NCI-H2227 (cell line): ENCODE measurements at regions not wholly inside any gene's neighbourhood (a gene's known extent, or its start where the extent isn't known, plus 50 kb on each side); places are given as distances from the start of the nearest gene placed in this dataset.

Source experiments
- DNase-seq: peaks from one replicate; lab custom pipeline; 2025; ENCODE audit not compliant: unreplicated experiment; lab: John Stamatoyannopoulos, UW

DNA sequence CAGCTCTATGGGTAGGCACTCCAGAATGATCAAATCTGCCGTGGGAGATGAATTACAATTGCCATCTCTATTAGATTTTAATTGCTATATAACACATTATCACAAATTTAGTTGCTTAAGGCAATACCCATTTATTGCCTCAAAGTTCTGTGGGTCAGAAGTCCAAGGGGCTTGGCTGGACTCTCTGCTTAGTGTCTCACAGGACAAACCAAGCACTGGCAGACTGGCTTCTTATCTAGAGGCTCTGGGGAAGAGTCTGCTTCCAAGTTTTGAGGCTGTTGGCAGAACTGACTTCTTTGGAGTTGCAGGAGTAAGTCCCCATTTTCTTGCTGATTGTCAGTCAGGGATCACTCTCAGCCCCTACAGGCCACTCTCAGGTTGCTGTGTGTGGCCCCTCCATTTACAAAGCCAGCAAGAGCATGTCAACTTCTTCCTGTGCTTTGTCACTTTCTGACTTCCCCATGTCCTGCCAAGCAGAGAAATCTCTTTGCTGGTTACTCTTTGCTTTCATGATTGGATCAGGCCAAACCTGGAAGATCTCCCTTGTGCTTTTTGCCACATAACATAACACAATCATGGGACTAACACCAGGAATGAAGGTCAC lies 93.5 kb upstream of the PRICKLE2 start:
- no peak for DNase-seq

DNA sequence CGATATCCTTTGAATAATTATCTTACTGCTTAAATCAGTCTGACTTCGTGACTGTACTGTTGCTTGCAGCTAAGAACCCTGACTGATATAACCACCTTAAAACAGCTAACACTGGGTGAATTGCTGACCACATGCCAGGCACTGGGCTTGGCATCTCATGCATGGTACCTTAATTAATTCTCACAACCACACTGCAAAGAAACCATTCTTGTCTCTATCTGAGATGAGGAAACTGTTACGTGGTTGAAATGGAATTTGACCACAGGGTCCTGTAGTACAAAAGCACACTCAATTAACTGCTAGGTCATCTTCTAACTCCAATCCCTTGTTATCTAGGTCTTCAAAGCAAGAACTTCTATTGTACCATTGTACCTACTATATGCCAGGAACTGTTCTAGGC lies 92.7 kb upstream of the PRICKLE2 start:
- no peak for DNase-seq

DNA sequence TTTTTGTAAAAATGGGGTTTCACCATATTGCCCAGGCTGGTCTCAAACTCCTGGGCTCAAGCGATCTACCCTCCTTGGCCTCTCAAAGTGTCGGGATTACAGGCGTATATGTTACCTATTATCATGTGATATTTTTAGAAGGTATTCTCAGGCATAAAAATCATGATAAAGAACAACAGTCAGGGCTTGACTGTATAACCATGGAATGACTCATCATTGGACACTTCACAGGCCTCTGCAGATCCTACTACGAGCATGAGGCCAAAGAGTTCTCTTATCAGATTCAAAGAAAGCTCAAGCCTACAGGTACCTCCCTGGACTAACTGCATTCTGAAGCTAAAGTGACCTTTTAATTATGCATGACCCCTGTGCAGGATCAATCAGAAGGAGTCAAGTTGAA lies 91.7 kb upstream of the PRICKLE2 start:
- DNase-seq = no peak

DNA sequence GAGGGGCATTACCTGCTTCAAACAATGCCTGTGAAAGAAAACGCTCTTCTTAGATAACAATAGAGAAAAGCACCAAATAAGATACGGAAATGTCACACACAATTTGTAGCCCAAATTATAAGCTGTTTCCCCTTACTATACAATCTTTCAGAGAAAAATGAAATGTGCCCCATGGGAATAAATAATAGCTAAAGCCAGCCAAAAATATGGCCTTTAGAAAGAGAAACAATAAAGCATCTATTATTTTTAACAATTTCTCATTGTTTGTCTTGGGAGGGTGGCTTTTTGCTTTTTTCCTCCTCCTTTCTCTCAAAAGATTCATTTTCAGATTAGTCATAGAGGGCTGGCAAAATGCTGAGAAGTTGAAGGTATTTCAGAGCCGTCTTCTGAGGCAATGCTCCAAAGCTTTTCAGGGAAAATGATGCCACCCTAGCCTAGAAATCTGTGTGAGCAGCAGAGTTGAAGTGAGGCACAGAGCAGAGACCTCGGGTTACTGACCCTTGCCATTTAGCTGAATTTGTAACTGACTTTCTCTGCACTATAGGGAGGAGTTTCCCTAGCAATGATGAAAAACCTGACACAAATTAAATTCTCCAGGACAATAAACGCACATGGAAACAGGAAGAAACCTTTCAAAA lies 86.3 kb upstream of the PRICKLE2 start:
- peak; percentile 39 for DNase-seq

DNA sequence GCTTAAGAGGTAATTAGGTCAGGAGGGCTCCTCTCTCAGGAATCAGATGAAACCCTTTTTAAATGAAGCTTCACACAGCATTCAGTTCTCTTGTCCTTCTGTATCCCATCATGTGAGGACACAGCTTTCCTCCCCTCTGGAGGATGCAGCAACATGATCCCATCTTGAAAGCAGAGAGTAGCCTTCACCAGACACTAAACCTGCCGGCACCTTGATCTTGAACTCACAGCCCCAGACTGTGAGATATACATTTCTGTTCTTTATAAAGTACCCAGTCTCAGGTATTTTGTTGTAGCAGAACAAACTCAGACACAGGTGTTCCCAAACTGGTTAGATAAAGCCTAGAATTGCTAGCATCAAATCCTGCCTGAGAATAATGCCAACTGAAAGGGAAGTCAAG lies 83.7 kb upstream of the PRICKLE2 start:
- DNase-seq = no peak

DNA sequence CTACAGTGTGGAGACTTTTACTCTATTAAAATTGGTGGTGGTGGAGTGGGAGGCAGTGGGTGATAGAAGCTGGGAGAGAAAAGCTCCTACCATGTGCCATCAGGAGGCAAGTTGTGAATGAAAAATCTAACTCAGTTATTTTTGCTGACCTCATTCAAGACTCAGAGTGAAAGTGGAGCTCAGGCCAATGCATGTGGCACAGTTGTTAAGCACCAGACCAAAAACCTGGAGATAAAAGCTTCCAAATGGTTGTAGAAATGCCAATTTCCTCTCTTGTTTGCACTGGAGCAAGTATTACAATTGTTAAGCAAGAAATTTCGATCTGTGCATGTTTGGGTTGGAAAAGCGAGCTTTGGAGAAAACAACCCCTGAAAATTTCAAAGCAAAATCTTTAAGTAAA lies 81.5 kb upstream of the PRICKLE2 start:
- DNase-seq = no peak

DNA sequence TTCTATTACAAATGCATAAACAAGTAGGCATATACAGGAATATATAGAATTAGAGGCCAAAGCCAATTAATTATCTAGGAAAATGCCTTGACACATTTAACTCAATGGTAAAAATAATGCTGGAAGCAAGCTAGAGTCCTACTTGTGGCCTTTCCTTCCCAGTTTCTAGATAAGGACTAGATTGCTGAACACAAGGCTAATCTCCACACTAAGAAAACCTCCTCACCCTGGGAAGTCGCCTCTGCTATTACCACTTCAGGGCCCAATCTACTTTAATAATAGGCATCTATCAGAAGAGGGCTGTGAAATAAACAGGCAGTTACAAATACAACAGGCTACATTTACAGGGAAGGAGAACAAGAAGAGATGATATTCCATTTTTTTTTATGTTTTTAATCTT lies 80.5 kb upstream of the PRICKLE2 start:
- peak; percentile 56 for DNase-seq

DNA sequence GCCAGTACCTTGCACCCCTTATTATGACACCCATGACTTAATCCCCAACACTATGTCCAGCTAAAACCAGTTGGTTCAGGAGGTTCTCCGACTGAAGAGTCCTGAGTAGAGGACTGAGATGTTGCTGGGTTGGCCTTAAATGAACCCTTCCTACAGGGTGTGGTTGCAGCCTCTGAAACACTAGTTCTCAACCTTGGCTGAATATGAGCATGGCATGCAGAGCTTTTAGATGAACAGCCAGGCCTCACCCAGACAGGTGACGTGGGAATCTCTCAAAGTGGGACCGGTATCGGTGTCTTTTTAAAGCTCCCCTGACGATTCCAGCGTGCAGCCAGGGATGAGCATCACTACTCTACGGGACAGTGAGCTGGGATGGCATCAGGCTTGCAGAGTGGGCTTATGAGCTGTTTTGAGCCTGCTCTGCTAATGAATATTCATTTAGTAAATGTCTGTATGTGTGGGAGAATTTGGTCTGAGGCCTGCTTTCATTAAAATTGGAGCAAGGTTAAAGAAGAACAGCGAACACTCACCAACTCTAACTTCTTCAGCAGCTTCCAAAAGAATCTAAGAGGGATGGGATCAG lies 79.7 kb upstream of the PRICKLE2 start:
- no peak for DNase-seq

DNA sequence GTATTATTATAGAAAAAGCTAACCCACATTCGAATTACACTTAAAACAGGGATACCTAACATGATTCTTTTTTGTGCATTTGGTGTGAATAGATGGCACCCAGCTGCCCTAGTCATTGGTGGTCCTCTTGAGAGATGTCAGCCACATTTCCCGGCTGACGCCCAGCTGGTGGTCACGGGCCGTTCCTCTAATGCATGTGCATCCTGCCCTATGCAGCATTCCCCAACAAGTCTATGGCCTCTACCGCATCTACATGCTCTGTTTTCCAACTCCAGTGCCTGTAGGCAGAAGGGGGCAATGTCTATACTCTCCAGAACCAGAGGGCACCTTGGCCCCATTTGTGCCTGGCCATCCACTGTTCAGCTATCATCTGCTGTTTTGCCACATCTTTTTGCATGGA lies 78.6 kb upstream of the PRICKLE2 start:
- no peak for DNase-seq

DNA sequence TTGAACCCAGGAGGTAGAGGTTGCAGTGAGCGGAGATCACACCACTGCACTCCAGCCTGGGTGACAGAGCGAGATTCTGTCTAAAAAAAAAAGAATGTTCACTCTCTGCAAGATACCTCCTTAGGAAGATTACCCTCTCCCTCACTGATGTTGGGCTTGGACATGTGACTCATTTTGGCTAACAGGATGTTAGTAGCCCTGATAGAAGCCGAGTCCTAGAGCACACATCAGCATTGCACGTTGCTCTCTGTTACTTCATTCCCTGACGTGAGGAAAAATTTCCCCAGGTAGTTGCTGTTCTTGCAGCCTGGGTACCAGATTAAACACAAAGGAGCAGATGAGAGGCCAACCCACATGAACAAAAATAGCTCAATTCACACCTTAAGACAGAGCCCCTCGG lies 78.1 kb upstream of the PRICKLE2 start:
- DNase-seq = no peak

DNA sequence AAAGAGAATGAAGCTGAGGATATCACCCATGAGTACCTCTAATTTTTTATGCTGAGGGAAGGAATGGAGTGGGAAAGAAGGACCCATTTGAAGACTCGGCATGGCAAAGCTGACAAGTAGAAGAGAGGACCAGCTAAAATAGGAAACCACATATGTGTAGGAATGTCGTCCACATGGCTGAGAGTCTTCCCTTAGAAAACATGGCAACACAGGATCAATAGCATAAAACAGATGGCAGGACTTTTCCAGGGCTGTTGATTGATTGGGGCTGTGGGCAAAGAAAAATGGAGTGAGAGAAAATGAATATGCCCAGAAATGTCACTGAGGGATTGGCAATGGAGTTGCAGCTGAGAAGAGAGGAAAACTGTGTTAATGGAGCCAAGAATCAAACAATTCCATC lies 76.2 kb upstream of the PRICKLE2 start:
- DNase-seq = no peak

DNA sequence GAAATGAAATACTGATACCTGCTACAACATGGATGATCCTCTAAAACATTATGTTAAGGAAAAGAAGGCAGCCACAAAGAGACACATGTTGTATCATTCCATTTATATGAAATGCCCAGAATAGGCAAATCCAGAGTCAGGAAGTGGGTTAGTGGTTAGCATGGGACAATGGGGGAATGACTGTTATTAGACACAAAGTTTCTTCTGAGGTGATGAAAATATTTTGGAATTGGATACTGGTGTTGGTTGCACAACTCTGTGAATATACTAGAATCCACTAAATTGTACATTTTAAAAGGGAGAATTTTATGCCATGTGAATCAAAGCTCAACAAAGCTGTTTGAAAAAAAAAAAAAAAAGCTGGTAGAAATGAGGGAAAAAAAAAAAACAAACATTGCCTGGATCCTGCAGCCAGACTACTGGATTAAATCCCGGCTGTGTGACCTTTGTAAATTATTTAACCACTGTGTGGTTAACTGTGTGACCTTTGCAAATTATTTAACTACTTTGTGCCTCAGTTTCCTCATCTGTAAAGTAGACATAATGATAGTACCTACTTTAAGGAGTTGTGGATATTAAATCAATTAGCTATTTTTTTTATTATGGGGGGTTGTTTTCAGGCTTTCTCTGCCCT lies 75.6 kb upstream of the PRICKLE2 start:
- DNase-seq = no peak

DNA sequence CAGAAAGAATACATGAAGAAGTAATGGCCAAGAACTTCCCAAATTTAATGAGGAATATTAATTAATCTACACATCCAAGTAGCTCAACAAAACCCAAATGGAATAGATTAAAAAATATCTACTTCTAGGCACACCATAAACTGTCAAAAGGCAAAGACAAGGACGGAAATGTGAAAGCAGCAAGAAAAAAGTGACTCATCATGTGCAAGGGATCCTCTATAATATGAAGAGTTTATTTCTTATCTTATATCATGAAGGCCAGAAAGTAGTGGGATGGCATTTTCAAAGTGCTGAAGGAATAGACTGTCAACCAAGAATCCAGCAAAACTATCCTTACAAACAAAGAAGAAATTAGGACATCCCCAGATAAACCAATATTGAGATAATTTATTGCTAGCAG lies 73.9 kb upstream of the PRICKLE2 start:
- DNase-seq = no peak

DNA sequence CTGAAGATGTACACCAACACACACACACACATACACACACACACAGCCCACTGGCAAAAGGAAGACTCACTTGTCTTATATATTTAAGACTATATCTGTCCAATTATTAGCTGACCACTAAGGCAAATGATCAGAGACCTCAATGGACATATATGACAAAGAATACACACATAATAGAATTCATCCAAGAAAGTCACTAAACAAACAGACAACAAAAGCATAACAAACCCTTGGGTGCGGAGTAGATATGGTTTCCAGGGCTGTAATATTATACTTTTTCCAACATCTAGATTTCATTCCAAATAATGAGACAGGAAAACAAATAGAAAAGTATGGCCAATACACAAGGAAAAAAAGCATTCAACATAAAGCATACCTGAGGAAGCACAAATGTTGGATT lies 72.3 kb upstream of the PRICKLE2 start:
- DNase-seq = no peak

DNA sequence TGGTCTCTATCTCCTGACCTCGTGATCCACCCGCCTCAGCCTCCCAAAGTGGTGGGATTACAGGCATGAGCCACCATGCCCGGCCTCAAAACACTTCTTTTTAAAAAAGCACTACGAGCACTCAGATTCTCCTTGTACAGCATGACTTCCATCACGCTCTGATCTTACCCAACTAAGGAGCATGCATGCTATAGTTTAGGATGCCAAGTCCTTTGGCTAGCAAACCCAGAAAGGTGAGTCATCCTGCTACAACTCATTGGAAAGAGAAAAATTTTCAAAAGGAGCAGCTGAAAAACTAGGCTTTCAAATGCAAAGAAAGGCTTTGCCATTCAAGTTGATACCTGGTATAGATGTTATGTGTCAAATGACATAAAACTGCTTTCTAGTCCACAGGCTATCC lies 70.3 kb upstream of the PRICKLE2 start:
- DNase-seq = no peak

DNA sequence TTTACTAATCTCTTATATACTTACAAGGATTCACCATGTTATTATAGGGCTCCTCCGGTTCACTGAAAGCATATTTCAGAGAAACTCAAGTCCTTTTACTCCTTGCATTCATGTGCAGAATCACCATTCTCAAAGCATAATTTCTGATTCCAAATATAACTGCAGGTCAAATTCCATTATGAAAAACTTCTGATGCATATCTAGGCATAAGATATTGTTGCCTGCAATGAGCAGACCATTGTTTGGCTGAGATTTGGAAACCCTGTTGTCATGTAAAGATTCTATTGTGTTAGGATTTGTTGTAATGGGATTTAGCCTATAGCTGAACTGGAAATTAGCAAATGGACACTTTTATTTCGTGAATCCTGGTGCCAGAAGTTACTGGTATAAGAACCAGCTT lies 69.5 kb upstream of the PRICKLE2 start:
- no peak for DNase-seq

DNA sequence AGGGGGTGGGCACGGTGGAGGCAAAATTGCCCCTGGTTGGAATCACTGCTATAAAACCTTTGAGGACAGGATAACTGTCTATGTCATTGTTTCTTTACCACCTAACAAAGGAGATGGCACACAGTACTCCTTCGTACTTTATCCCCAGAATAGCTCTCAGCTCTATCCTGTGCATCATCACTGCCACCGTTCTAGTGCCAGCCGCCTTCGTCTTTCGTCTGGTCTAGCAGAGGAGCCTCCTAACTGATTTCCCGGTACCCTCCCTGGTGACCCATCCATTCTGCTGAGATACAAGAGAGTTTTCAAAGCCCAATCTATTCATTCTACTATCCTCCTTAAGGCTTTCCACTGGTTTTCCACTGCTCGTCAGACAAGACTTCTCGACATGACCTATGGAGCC lies 67.9 kb upstream of the PRICKLE2 start:
- no peak for DNase-seq

DNA sequence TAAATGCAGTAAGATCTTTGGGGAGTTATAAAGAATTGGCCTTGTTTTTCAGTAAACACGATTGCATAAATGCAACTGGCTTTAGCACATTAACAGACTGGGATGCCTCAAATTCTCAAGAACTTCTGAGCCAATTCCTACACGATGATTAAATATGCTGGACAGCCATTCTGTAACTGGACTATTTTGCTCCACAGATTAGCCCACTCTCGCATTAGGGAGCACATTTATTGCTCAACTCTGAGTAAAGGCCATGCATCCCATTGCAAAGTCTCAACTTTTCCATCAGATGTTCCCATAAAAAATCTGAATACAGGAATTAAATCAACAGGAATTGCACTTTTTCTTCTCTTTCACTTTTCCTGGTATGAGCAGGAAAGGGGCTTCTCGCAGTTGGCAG lies 66.7 kb upstream of the PRICKLE2 start:
- no peak for DNase-seq

DNA sequence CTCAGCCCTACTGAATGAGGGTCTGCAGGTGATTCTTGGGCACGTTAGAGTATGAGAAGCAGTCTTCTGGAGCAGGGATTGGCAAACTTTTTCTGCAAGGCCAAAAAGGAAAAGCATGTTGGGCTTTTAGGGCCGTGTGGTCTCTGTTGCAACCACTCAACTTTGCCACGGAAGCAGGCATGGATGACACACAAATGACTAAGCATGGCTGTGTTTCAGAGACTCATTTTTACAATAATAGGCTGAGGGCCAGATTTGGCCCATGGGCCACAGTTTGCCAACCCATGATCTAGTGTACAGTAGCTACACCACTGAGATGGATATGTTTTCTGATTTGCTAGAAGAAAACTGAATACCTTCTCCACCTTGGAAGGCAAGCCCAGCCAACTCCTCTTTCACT lies 66.1 kb upstream of the PRICKLE2 start:
- no peak for DNase-seq

DNA sequence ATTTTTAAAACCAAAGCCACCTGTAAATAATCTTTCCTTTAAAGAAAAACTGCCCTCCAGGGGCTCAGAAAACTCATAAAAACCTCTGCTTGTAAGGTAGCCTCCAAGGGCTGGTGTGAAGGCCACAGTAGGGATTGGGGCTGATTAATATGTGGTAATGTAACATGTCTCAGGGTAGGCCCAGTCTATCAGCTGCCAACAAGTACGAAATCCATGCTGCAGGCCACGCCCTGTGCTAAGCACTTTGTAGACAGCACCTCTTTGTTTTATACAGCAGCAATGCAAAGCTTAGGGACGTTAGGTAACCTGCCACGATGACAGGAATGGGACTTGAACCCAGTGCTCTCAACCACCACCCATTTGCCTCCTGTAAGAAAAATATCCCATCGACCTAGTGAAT lies 65.6 kb upstream of the PRICKLE2 start:
- DNase-seq = no peak

DNA sequence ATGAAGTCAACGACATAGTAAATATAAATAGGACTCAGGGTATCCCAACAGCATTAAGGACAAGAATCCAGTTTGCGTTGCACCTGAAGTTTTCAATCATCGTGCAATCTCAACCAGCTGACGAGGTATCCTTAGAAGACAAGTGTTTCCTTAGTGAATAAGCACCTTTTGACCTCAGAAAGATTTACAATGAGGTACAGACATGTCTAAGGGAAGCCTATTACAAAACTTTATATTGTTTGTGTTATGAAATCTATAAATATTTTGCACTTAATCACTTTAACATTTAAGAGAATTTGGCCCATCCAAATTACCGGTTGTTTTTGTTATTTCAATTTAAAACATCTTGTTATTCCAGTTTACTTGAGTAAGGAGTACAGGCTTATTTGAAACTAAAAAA lies 64.9 kb upstream of the PRICKLE2 start:
- no peak for DNase-seq

DNA sequence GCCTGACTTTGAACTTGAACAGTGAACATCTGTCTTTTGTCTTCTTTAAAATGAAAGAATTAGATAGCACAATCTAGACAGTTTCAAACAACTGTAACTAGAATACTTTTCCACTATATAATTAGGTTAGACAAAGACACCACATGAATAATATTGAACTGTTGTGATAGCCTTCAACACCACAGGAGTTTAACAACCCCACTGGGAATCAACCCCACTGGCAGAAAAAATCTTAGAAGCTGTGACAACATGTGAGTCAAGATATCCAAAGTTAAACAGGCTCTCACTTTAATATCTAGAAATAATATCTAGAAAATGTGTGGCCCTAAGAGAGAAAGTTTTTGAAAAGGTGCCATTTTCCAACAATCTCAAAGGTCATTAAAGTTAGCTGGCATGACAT lies 64.4 kb upstream of the PRICKLE2 start:
- no peak for DNase-seq

DNA sequence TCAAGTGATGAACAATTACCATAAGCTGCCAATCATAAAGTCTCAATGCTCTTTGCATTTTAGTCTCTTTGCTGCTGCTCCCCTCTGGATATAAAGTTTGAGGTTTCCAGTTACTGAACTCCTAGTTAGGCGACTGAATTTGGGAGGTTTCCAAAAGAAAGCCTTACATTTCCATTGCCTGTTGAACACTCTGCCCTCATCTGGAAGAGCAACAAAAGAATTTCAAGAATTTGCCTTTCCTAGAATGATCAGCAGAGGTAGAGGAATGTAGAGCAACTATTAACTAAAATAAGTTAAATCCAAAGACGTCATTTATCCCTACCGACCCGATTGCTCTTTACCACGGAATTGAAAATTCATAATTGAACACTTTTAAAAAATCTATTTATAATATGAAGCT lies 53.4 kb upstream of the PRICKLE2 start:
- no peak for DNase-seq
